OCI-LY3 (cell line): ENCODE measurements at regions not wholly inside any gene's neighbourhood (a gene's known extent, or its start where the extent isn't known, plus 50 kb on each side); places are given as distances from the start of the nearest gene placed in this dataset.

Experiments
- H2AFZ ChIP-seq: fragments of 200-600, 300-600 bp; shearing (Covaris generic); 2 replicates; pipeline ENCODE4 v1.6.0; 2014; ENCODE audit warnings: antibody characterized with exemption, low read depth, low read length
- H3K27ac ChIP-seq: fragments of 200-600, 300-600 bp; sonication (generic); 2 replicates; pipeline ENCODE4 v1.5.1; 2014; ENCODE audit warnings: mild to moderate bottlenecking, low read length, moderate library complexity, mixed read lengths
- H3K27me3 ChIP-seq: fragments of 200-600, 300-600 bp; sonication (generic); 2 replicates; pipeline ENCODE4 v1.6.1; 2014; ENCODE audit warnings: low read depth, low read length, mixed read lengths
- H3K36me3 ChIP-seq: fragments of 200-600, 300-600 bp; sonication (generic); replicated peaks from 2 replicates; pipeline ENCODE3; 2014; ENCODE audit warnings: low read depth, low read length, mixed read lengths
- H3K4me1 ChIP-seq: fragments of 300-600, 200-600 bp; sonication (generic); 2 replicates; pipeline ENCODE4 v1.6.1; 2014; ENCODE audit warnings: low read length, mixed read lengths
- H3K4me2 ChIP-seq: fragments of 200-600, 300-600 bp; sonication (generic); 2 replicates; pipeline ENCODE4 v1.6.1; 2014; ENCODE audit warnings: low read length, mixed read lengths
- H3K4me3 ChIP-seq: fragments of 300-600, 200-600 bp; sonication (generic); 2 replicates; pipeline ENCODE4 v1.5.1; 2014; ENCODE audit warnings: antibody characterized with exemption, mild to moderate bottlenecking, low read length, moderate library complexity
- H3K79me2 ChIP-seq: fragments of 300-600, 200-600 bp; shearing (Covaris generic); 2 replicates; pipeline ENCODE4 v1.6.1; 2014; ENCODE audit warnings: mild to moderate bottlenecking, low read length, mixed read lengths
- H3K9ac ChIP-seq: fragments of 300-600, 200-600 bp; shearing (Covaris generic); 2 replicates; pipeline ENCODE4 v1.6.0; 2014; ENCODE audit warnings: mild to moderate bottlenecking, low read length, moderate library complexity
- H3K9me3 ChIP-seq: fragments of 200-600, 300-600 bp; shearing (Covaris generic); 2 replicates; pipeline ENCODE4 v1.6.1; 2014; ENCODE audit warnings: low read length, mixed read lengths; ENCODE audit not compliant: insufficient read depth
- H4K20me1 ChIP-seq: fragments of 200-600, 300-600 bp; sonication (generic); 2 replicates; pipeline ENCODE4 v1.6.1; 2016; ENCODE audit warnings: low read length, mixed read lengths; ENCODE audit not compliant: insufficient read depth
- CTCF ChIP-seq: fragments of 200-600, 300-600 bp; sonication (generic); IDR thresholded peaks from 2 replicates; pipeline ENCODE4 v1.5.1; 2014; ENCODE audit warnings: antibody characterized with exemption, low read length, low read depth
- EZH2phosphoT487 ChIP-seq: fragments of 200-600 bp; shearing (Covaris generic); IDR thresholded peaks from 2 replicates; pipeline ENCODE4 v1.6.1; 2018; ENCODE audit warnings: antibody characterized with exemption, mixed run types, low read depth

DNA sequence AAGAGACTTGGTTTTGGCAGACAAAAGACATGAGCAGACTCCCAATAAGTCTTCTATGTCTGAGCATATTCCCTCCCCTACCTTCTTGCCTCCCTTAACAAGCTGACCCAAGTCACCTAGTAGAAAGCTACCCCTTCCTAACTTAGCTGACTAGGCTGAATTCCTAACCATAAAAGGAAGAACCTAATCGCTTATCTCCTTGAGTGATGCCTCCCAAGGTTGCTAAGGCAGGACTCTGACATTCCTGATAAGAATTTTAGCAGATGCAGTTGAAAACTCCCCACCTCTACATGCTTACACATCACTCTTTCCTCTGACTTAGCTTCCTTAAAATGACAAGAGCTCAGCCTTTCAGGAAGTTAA, 704.7 kb upstream of the MBL2 start:
- Histone ChIP-seq H4K20me1 (no peaks in the 10 kb centered on the region), H3K4me3 (no peak overlapping the region), H3K27me3 (no peaks in the 10 kb centered on the region), H3K27ac (no peak overlapping the region), H3K79me2 (no peaks in the 10 kb centered on the region), H2AFZ (no peak overlapping the region), H3K36me3 (no peaks in the 10 kb centered on the region), H3K9ac (no peak overlapping the region), H3K4me2 (no peak overlapping the region), H3K9me3 (no peaks in the 10 kb centered on the region), H3K4me1 (no peaks in the 10 kb centered on the region)
- no peak for TF ChIP-seq CTCF
- no peak for TF ChIP-seq EZH2phosphoT487

- Histone ChIP-seq H3K9ac (no peak overlapping the region), H3K27me3 (no peaks in the 10 kb centered on the region), H3K27ac (no peak overlapping the region), H3K79me2 (no peaks in the 10 kb centered on the region), H3K4me2 (no peak overlapping the region), H3K9me3 (no peaks in the 10 kb centered on the region), H4K20me1 (no peaks in the 10 kb centered on the region), H2AFZ (no peak overlapping the region), H3K4me3 (no peak overlapping the region), H3K36me3 (no peaks in the 10 kb centered on the region), H3K4me1 (no peaks in the 10 kb centered on the region)
- TF ChIP-seq EZH2phosphoT487 (no peak), CTCF (no peak)
Measured at GRCh38 chr10:53476650-53477312, 704.2 kb upstream of the MBL2 start.

DNA sequence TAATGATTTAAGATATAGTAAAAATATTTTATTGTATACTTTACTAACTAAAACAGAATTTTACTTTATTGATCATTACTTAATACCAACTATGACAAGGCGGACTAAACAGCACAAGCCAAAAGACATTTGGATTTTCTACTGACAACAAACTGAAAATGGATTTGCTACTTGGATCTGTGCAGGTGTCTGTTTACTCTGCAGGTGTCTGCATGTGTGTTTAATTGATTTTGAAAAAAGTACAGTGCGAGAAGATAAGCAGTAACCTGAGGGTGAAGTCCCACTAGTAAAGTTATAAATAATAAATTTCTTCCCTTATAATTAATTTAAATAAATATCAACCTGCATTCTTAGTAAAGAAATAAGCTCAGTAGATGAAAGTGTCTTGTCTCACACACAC, 696.8 kb upstream of the MBL2 start:
- no peak overlapping the region for H2AFZ ChIP-seq
- H3K9ac ChIP-seq: no peak overlapping the region
- no peak overlapping the region for H3K4me3 ChIP-seq
- TF ChIP-seq EZH2phosphoT487 (no peak), CTCF (no peak)
- no peaks in the 10 kb centered on the region for H3K4me1 ChIP-seq
- no peak overlapping the region for H3K4me2 ChIP-seq
- no peaks in the 10 kb centered on the region for H3K79me2 ChIP-seq
- no peak overlapping the region for H3K27ac ChIP-seq
- H3K9me3 ChIP-seq: no peaks in the 10 kb centered on the region
- no peaks in the 10 kb centered on the region for H4K20me1 ChIP-seq
- no peaks in the 10 kb centered on the region for H3K36me3 ChIP-seq
- H3K27me3 ChIP-seq: no peaks in the 10 kb centered on the region

- Histone ChIP-seq H3K4me2 (no peak overlapping the region), H3K9me3 (no peaks in the 10 kb centered on the region), H2AFZ (no peak overlapping the region), H3K4me3 (no peak overlapping the region), H3K79me2 (no peaks in the 10 kb centered on the region), H3K27ac (no peak overlapping the region), H3K27me3 (no peaks in the 10 kb centered on the region), H4K20me1 (no peaks in the 10 kb centered on the region), H3K9ac (no peak overlapping the region), H3K4me1 (no peaks in the 10 kb centered on the region), H3K36me3 (no peaks in the 10 kb centered on the region)
- TF ChIP-seq EZH2phosphoT487 (no peak), CTCF (no peak)
Measured at GRCh38 chr10:53463539-53463938, 691.0 kb upstream of the MBL2 start.
